GM21360 (cell line): ENCODE measurements at regions not wholly inside any gene's neighbourhood (a gene's known extent, or its start where the extent isn't known, plus 50 kb on each side); places are given as distances from the start of the nearest gene placed in this dataset.
"Not testable (repeated sequence)": the region's sequence is repeated elsewhere in the genome, so short reads cannot be mapped to it uniquely, and the experiment has no call there.

Source experiments
- ATAC-seq: cut with Tn5 transposase; IDR thresholded peaks from one replicate; pipeline ENCODE4 v1.9.1; 2021; ENCODE audit warnings: mild to moderate bottlenecking, moderate library complexity; ENCODE audit not compliant: unreplicated experiment

GRCh38 chr2:121146630-121147029 is 138.4 kb downstream of the TFCP2L1 start:
- no peak for ATAC-seq

DNA sequence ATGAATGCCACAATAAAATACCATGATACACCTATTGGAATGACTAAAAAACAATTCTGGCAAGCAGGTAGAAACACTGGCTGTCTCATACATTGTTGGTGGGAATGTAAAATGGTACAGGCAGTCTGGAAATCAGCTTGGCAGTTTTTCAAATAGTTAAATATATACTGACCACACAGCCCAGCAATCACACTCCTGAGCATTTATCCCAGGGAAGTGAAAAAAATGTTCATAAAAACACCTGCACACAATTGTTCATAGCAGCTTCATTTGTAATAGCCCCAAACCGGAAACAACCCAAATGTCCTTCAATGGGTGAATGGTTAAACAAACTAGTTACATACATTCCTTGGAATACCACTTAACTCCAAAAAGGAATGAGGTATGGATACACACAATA is 137.2 kb downstream of the TFCP2L1 start:
- no peak for ATAC-seq

DNA sequence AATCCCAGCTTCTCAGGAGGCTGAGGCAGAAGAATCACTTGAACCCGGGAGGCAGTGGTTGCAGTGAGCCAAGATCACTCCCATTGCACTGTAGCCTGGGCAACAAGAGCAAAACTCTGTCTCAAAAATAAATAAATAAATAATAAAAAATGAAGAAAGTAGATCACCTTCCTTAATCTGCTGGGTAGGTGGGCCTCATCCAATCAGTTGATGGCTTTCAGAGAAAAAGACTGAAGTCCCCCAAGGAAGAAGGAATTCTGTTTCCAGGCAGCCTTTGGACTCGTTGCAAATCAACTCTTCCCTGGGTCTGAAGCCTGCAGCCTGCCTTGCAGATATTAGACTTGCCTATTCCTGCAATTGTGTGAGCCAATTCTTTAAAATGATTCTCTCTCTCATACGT is 136.5 kb downstream of the TFCP2L1 start:
- no peak for ATAC-seq

GRCh38 chr2:121149384-121149783 is 135.6 kb downstream of the TFCP2L1 start:
- ATAC-seq, result no peak

GRCh38 chr2:121150126-121150525 is 134.9 kb downstream of the TFCP2L1 start:
- no peak for ATAC-seq

DNA sequence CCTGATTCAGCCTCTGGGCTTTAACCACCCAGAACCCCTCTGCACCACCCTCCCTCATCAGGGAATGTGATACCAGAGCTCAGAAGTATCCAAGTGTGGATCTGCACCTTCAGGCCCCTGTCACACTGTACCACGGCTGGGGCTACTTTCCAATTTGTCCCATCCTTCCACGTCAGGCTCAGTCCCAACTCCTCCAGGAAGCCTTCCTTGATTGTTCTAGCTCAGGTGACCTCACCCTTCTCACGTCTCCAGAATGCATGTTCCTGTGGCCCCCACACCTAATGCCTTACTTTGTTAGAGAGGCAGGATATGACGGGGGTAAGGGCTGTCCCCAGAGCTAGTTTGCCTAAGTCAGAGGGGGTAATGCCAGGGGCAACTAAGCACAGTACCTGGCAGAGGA is 134.3 kb downstream of the TFCP2L1 start:
- ATAC-seq, result no peak

- ATAC-seq, result no peak
Measured at GRCh38 chr2:121151311-121152109, 133.5 kb downstream of the TFCP2L1 start.

GRCh38 chr2:121152861-121153260 is 132.1 kb downstream of the TFCP2L1 start:
- no peak for ATAC-seq

DNA sequence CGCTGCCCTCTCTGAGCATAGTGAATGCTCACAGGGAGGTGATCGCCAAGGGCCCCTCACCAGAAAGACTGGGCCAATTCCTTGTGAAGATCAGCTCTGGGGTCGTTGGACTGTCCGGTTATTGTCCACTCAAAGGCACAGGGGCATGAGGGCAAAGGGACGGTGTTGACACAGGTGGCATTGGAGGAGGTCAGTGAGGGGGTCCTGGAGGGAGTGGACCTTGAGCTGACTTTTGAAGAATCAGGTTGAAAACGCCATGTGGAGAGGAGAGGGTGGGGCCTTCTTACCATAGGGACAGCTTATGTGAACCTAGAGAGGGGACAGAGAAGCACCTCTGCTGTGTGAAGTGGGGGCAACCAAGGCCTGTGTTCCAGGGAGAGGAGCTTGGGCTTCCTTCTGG is 131.5 kb downstream of the TFCP2L1 start:
- no peak for ATAC-seq

DNA sequence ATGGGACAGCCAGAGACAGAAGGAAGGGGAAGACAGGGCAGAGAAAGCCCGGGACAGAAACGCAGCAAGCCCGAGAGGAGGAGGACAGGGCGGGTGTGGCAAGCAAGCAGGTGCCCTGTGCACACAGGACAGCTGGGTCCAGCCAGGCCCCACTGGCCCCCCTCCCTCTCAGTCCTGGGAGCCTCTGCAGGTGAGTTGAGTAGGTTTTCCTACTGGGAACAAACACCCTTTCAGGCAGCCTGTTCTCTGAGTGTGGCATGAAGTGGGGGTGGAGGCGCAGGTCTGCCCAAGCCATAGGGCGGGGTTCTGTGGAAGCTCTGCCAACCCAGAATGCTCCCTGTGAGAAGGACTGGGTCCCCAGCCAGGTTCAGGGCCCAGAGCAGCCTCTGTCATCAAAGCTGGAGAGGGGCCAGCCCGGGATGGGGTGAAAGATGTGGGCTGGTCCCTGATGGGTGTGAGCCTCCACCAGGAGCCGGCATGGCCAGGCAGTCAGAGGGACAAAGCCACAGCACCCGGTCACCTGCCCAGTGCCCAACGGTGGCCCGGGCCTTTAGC is 129.4 kb downstream of the TFCP2L1 start:
- no peak for ATAC-seq

GRCh38 chr2:121157481-121157880 is 127.5 kb downstream of the TFCP2L1 start:
- not testable (repeated sequence) for ATAC-seq

DNA sequence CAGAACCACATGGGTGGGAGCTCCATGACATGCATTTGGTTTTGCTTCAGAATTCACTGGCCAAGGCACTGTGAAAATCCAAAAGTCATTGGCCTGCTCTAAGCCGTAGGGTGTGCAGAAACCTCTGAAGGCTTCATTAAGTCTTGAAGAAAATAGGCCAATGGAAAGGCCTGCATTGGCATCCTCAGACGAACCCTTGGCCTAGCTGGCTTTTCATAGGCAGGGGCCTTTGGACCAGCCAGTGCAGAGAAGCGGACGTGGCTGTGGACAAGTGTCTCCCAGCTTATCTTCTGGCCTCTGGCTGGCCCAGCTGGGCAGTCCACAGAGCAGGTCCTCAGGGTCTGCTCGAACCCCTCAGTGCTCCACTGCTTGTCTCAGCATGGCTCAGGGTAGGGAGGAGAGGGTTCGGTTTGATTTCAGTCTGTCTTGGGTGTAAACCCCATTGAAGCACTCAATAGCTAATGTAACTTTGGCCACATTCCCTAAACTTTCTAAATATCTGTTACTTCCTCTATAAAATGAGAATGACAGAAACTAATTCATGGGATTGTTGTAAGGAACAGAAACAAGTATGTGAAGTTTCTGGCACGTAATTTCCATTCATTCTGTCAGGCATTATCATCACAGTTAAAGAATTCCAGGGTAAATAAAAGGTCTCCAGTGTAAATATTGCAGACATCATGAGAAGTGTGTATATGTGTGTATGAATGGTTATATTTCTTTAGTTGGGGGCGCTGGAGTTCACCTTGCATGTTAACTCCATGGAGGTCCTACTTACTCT is 125.5 kb downstream of the TFCP2L1 start:
- ATAC-seq, result no peak

DNA sequence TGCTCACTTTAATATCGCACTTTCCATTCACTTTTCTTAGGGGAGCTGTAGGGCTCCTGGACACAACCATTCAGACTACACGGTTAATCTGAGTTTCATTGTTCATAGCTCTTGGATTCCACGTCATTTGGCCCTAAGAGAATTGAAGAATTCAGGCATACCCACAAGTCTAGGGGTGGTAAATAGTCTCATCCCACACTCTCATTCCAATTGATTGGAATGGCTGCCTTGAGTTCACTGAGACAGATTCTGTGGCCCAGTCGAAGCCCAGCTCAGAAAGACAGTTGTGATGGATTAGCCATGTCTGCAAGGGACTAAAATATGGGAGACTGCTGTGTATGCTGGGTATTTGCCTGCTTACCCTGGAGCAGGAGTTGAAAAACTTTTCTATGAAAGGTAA is 124.6 kb downstream of the TFCP2L1 start:
- ATAC-seq, result no peak

GRCh38 chr2:121161272-121161671 is 123.7 kb downstream of the TFCP2L1 start:
- ATAC-seq, result no peak

GRCh38 chr2:121162893-121163292 is 122.1 kb downstream of the TFCP2L1 start:
- ATAC-seq, result no peak

DNA sequence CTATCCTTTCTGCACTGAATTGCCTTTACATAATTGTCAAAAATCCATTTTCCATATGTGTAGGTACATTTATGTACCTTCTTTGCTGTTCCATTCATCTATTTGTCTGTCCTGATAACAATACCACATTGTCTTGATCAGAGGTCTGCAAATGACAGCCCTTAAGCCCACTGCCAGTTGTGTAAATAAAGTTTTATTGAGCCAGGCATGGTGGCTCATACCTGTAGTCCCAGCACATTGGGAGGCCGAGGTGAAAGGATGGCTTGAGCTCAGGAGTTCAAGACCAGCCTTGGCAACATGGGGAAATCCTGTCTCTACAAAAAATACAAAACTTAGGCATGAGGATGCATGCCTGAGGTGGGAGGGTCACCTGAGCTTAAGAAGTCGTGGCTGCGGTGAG is 121.0 kb downstream of the TFCP2L1 start:
- ATAC-seq, result no peak

DNA sequence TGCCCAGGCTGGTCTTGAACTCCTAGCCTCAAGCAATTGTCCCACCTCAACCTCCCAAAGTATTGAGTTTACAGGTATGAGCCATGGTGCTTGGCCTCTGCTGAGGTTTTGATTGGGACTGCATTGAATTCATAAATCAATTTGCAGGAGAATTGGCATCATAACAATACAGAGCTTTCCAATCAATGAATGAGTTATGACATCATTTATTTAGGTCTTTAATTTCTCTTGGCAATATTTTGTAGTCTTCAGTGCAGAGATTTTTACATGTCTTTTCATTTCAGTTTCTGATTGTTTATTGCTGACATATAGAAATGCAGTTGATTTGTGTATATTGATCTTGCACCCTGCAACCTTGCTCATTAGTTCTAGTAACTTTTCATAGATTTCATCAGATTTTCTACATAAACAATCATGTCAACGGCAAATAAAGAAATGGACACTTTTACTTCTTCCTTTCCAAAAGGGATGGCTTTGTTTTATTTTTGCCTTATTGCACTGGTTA is 119.9 kb downstream of the TFCP2L1 start:
- no peak for ATAC-seq
